ENCODE measurements at regions not wholly inside any gene's neighbourhood (a gene's known extent, or its start where the extent isn't known, plus 50 kb on each side); places are given as distances from the start of the nearest gene placed in this dataset.

DNA sequence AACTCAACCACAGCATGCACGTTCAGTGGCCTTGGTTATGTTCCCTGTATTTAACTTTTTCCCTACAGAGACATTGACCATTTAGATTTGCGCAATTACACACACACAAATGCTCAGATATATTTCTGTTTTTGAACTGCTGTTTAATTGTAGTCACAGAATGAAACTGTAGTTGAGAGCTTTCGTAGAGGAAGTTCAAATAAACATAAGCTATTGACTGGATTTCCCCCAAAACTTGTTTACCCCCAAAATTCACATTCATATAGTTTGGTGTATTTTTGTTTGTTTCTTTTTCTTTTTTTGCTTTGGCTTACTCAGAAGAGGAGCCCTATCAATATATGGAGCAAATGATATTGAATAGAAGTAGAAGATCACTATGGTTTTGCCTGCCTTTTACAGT lies 921.0 kb downstream of the ADGRL2 start:
- FAIRE-seq: no peak

DNA sequence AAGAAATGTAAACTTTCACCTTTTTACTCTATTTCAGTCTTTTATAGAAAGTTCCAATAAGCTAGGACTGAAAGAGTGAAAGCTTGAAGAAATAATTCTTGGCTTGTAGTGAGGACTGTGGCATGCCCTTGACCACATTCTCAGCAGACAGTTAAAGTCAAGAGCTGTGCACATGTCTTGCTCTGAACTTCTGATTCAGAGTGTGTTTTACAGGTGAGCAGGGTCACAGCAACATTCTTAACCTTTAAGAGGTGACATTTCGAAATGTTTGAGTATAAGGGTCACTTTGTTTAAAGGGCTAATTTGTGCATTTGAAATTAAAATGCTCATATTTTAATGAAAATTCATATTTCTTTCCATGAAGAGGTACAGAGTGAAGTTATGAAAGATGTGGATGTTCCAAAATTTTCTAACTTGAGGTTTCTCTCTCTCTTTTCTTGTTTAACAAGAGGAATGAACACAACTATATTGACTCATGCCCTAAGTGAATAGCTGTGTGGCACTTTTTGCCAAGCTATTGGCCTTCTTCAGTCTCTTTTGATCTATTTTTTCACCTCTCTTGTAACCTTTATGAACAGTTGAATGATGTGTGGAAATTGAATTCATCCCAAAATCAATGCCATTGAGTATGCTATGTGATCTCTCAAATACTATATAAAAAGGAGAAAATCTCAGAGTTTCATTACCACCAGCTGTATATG lies 918.1 kb downstream of the ADGRL2 start:
- FAIRE-seq: no peak

DNA sequence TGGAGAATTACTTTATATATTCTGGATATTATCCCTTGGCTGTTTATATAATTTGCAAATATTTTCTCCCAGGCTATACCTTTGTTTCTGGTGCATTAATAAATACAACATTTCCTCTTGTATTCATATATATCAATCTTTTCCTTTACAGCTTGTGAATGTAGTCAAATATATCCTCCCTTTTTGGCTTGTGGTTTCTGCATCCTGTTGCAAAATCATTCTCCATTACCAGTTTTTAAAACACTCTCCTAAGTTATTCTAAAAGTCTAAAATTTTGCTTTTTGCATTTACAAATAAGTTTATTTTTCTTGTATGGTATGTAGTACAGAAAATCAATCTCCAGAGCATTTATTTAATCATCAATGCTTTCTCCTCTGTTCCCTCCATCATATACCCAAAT lies 909.4 kb downstream of the ADGRL2 start:
- FAIRE-seq: no peak

DNA sequence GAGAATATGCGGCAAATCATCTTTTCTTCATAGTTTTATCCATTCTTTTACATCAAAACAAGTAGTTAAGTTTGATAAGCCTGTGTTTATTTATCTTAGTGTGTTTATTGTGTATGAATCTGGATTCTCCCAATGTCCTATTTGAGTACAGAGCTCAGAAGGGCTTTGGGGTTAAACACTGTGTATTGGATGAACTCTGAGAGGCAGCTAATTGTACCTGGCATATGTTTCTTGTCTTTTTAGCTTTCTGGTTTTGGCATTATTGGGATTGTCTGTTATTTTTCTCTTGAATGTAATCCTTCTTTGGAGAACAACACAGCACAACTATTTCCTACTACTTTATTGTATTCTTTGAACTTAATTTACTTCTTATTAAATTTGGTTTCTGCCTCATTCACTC lies 906.9 kb downstream of the ADGRL2 start:
- FAIRE-seq: no peak

DNA sequence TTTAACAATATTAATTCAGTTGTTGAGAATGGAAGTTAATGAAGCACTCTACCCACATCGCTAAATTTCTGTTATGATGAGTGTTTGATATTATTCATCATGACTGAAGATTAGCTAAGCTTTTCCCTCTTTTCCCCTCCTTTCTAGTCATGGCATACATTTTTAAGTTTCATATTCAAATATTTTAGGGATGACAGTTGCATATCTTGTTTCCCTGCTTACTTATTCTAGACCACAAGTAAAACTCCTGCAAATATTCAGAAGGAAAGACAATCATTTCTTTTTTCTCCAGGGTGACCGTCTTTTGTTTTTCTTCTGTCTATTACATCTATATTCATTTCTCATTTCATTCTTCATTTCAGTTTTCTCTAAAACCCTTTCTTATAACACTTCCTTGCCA lies 906.0 kb downstream of the ADGRL2 start:
- no peak for FAIRE-seq

DNA sequence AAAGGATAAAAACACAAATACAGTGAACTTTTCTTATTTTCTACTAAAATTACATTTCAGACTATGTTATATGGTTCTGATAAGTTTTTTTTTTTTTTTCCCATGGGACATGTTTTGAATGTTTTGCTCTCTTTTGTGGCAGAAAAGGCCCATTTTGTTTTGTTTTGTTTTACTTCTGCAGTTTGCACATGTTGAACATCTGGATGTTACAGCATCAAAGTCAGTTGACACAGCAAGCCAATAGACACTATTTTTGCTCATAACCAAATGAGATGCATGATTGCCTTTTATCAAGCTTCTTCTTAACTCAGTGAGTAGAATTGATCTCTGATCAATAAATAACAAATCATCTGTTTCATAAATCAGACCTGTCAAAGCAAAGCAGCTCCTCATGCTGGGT lies 904.2 kb downstream of the ADGRL2 start:
- FAIRE-seq: no peak

DNA sequence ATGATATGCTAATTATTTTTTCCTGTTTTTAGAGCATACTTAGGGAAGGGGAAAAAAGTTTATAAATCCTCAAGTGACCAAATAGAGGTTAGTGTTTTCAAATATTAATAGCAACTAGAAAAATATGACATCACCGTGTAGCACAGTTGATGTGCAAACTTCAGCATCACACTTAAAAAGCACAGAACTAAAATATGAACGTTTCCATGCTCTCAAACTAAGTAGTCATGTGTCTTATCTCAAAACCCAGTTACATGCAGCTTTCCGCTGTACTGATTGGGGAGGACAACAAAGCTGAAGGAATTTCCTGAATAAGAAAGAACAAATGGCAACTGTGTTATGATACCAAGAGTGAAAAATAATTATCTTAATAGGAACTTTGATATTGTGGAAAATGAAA lies 903.7 kb downstream of the ADGRL2 start:
- no peak for FAIRE-seq

DNA sequence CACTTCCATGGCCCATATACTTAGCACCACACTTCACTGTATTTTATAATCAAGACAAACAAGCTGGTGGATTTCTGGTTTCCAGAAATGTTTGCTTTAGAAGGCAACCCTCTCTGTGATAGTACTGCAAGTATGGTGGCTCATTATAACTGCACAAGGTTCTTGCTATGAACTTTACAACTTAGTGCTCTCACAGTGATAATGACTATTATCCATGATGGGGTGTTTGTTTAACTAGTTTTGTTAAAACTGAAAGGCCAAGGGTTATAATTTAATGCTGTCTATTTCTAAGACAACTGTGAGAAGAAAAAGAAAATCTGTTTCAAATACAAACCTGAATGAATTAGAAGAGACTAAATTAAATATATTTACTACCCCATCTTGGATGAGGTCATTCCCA lies 903.2 kb downstream of the ADGRL2 start:
- FAIRE-seq: no peak

DNA sequence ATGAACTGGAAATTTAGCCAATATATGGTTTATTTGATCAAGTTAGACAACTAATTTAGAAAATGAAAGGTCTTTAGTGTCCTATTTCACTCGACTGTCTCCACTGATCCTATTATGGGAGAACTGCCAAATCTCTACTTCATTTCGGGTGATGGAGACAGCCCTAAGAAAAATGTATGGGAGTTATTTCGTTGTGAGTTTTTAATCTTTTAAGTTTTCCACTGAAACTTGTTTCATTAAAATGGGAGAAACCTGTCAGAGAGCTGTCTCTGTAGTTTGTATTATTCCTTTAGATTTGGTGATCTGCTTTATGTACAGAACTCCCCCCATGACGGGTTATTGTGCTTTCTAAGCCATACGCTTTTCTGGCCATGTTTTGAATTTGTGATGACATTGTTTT lies 899.7 kb downstream of the ADGRL2 start:
- FAIRE-seq: no peak

DNA sequence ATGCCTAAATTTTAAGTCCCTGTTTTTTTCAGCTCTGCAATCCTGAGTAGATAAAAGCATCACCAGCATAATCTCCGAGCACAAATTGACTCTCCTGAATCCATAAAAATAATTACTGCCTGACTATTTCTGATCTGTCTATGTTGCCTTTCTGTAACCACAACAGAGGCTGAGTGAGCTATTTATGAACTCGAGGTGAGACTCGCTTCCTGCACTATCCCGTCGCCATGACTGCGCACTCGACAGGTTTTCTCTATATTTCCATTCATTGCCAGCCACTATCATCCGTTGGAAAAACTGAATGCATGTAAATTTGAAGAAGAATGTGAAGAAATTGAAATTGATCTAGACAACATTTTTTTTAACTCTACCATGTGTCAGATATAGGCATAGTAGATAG lies 897.2 kb downstream of the ADGRL2 start:
- no peak for FAIRE-seq

DNA sequence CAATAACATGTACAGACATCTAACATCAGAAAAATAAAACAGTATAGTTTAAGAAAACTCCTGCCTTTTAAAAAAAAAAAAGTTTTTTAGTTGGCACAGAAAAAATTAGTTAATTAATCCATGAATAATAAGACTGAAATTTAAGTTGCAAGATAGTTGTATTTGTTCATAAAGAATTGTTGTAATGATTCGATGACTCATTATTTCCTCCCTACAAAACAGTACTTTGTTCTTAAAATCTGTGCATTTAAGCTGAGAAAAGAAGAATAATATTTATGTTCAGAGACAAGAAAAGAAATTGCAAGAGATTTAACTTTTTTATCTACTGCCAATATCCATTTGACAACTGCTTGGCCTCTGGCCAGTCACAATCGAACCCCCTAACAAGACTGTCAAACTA lies 894.7 kb downstream of the ADGRL2 start:
- FAIRE-seq: no peak

DNA sequence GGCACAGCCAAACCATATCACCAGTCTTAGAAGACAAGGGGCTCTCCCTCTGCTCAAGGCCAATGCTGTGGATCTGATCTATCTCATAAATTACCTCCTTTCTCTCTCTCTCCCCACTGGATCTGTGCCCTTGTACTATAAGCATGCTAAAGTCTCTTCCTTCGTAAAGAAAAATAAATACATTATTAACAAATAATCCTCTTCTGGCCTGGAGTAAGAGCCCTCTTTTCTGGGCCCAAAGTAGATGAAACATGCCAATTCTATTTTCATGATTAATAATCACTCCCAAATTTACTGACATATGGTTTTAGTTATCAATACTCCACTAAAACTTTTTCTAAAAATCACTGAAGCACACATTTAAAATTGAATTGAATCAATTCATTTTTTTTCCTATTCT lies 889.7 kb downstream of the ADGRL2 start:
- FAIRE-seq: no peak

DNA sequence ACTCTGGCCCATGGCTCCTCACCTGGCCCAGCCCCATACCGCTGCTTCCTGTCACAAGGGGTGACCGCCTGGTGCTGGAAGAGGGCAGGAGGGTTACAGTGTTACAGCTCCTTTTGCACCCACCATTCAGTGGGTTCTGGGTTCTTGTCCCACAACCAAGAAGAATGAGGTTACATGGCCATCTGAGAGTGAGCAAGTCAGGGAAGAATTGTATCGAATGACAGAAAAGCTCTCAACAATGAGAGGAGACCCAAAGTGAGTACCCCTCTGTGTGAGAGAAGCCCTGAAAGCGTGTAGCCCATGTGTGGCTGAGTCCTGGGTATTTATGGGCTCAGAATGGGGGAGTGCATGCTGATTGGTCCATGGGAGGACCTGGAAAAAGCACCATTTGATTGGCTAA lies 888.5 kb downstream of the ADGRL2 start:
- no peak for FAIRE-seq

DNA sequence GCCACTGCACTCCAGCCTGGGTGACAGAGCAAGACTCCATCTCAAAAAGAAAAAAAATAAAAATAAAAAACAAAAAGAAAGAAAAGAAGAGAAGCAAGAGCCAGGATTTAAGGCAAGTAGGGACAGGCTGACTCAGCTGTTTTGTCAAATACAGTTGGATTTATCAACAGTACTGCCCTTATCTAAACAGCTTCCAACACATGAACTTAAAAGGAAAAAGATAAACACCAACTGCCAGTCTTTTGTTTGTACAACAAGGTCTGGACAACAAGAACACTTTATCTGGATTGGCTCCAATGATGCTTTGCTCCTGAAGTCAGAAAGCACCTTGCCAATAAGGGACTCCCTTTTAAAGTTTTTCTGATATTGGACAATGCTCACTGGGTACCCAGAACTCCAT lies 886.0 kb downstream of the ADGRL2 start:
- no peak for FAIRE-seq

DNA sequence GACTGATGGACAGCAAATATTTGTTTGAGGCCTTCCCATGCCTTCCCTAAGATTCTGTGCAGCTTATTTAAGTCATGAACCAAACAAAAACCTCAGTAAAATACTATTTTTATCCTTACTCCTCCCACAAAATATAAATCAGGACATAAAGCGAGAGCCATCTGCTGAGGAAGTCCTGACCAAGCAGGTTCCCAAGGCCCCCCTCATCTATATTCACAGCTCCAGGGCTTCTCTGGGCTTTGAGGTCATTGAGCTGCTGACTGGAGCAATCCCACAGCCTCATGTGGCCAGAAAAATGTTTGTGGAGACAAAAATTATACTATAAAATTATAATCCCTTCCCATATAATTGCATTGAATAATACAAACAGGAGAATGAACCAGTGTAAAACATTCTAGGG lies 846.2 kb downstream of the ADGRL2 start:
- FAIRE-seq: no peak

DNA sequence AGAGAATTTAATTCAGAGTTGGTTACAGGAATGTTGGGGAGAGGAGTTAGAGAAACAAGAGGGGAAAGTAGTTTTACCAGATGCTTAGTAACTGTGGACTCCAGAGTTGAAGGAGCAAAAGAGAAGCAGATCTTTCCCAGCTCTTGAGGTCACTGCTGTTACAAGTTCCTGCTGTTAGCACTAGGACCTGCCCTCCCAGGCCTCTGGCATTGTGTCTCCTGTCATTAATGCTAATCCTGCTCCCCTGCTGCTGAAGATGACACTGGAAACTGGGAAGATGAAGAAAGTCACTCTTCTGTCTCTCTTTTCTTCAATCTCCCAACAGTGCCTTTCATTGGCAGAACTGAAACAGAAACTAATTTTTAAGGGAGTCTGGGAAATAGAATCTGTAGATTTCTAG lies 845.6 kb downstream of the ADGRL2 start:
- FAIRE-seq: no peak

DNA sequence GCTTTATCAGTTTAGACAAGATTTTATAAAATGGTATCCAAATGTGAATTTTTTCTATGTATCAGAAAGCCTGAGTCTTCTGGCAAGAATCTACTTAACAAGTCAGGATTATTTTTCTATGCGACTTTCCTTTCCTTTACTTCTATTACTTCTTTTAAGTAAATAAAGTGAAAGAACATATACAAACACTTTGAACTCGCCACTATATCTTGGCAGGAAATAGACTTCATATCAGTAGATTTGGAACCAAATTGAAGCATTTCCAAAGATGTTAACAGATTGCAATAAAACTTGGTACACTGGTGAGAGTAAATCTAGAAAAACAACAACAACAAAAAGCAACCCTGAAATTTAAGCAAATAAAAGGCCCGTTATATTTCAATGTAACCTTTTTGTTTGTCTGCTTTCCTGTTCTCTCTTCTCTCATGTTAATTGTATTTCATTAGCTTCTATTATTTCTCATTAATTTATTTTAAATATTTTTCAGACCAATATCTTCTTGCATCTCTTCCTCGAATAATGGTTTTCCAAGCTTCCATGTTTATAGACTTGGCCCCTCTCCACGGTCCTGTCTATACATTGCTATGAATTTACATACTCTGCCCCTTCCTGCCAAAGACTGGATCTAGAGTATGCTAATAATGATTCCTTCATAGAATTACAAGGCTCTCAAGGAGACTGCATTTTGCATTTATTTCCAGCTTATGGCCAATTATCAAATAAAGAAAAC lies 843.6 kb downstream of the ADGRL2 start:
- FAIRE-seq: no peak

DNA sequence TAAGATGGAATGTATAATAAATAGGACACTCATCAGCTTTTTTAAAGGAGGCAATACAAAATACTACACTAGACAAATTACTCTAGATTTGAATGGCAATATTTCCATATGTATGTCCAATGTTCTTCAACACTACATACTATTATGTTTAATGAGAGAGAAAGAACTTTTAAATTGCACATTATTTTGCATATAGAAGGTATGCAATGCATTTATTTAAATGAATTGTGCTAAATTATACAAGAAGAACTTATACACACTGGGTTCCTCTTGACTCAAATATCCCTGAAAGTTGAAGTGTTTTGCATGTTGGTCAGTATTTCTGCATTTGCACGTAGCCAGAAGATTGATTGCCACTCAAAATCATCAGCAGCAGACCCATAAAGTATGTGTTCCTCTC lies 839.6 kb downstream of the ADGRL2 start:
- no peak for FAIRE-seq

DNA sequence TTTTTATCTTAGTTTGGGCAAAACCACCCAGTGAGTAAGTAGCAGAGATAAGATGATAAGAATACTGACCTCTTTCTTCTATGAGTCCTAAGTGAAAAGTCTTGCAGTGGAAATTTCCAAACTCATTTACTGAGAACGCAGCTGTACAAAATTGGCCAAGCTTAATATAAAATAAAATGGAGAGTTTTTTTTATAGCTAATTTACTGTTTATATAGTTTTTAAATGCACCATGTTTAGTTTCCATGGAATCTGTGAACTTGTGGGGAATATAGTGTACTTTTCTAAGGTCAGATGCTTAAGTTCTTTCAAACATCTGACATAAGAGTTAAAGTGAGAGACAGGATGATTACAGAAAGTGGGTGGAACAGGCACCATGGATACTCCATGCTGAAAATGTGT lies 833.5 kb downstream of the ADGRL2 start:
- FAIRE-seq: no peak

DNA sequence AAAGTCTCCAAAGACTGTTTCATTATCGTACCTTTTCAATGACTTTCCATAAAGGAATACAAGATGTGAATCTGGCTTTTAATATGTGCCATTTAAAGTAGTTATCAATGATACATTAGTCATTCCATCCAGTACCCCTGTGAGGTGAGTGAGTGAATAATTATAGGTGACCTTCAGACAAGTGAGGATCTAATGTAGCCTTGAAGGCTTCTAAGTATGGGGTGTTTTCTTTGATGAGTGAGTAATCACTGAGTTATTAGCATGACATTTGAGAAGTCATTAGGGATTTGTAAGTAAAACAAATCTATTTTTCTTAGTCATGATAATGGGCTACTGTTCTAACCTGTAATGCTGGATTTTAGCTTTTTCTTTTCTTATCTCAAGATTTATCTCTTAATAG lies 831.4 kb downstream of the ADGRL2 start:
- FAIRE-seq: no peak

DNA sequence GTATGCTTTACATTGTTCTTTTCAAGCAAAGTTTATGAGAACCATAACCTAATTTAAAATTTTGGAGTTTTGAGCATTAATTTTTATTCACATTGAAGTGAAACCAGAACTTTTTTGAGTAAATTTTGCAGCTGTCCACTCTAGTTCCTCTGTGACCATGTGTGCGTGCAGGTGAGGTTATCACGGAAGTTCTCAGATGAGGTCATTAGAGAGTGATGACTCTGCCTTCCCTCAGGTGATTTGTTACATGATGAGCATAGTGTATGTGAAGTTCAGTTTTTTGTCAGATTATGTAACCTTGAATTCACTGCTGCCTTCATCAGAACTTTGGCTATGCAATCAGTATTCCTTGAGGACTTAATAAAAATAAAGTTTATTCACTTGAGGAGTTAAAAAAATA lies 828.2 kb downstream of the ADGRL2 start:
- FAIRE-seq: no peak

DNA sequence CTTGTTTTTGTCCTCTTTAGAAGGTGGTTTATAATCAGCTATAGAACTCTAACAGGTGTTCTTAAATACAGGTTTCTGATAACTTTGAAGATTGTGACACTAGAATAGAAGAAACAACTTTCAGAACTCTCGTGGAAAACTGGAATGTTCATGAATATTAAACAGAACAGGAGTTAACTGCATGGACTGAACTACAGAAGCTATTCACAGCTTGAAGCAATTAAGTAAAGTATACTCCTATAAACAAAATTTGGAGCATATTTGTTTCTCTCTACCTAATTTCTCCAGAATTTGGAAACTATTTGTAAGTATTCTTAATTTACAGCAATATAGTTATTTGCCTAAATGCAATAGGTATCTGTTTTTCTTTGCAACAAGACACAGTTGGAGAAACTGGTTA lies 824.8 kb downstream of the ADGRL2 start:
- no peak for FAIRE-seq

DNA sequence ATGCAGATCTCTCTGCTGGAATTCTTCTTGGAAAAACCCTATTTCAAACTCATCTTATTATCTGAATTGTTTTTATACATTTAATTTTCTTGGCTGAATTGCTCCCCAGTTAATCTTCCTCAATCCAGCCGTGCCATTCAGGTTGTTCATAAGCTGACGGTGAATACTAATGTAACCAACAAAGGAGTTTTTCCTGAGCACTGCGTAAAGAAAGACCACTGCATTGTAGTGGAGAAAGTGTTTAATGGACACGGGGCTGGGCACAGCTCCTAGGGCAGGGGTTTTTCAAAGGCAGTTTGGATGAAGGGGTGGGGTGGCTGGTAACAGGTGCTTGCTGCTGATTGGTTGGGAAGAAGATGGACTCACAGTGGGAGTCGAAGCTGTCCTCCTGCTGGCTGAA lies 820.3 kb downstream of the ADGRL2 start:
- FAIRE-seq: no peak

DNA sequence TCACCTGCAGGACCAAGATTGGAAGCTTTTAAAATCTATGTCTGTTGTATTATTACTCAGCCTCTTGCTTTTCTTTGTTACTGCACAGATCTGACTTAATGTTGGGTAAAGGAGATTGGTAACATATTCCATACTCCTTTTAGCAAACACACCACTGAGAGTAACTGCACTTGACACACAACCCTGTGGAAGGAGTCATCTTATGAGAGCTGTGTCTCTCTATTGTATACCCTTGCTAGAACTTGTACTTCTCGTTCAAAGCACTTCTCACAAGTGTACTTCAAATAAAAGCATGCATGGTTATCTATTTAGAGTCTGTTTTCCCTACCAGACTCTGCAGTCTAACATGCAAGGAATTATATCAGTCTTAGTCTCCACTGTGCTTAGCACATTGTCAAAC lies 813.4 kb downstream of the ADGRL2 start:
- no peak for FAIRE-seq

DNA sequence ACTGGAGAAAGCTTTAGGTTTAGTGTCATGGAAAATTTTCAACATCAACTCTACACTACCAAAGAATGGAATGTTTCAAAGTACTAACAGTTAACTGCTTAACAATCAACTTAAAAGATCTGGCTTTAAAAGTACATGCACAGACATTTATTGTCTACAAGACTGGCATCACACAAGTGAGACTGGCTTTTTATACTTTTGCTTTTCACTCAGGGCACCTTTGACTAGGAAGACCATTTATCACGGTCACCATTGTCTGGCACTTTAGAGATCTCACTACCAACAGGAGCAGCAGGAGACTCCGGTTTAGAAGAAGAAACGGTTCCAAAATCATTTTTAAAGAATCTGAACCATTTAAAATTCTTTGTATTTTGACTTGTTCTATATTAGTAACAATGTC lies 812.3 kb downstream of the ADGRL2 start:
- no peak for FAIRE-seq
